22Rv1 (cell line): ENCODE measurements at regions not wholly inside any gene's neighbourhood (a gene's known extent, or its start where the extent isn't known, plus 50 kb on each side); places are given as distances from the start of the nearest gene placed in this dataset.

Experiments
- ZFX ChIP-seq: fragments of 450-650 bp; IDR thresholded peaks from 2 replicates; pipeline ENCODE4 v1.6.1; 2017; ENCODE audit warnings: antibody characterized with exemption, borderline replicate concordance
- TF ChIP-seq, protein P1 (sequence below): fragments of 450-650 bp; IDR thresholded peaks from 2 replicates; pipeline ENCODE4 v1.5.1; 2017; ENCODE audit warnings: mild to moderate bottlenecking

DNA sequence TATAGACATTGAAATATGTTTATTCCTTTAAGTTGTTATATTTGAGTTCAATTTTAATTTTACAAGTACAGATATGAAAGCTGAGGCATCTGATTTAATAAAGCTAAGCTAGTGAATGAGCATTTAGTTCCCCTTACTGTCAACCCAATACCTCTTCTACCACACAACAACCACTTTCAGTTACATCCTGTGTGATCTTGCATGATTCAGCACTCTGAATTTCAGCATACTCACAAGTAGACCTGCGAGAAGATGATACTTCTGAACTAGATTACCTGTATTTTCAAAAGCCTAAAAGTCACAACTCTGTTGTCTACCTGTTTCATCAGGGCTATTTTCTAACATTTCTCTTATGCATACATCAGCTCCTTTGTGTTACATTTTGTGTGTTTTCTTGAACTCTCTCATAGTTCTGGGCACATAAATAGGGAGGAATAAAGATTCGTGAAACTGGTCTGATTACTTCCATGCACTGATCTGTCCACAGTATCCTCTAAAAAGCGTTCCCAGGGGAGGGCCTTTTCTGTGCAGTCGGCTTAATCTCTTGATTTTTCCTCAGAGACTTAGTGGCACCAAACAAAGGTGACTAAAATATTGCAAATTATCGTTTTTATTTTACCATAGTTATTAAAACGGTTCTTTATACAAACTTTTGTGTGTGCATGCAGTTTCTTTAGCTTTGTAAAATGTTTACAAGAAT is 2025.5 kb upstream of the NUDT12 start:
- TF ChIP-seq, protein P1, sequence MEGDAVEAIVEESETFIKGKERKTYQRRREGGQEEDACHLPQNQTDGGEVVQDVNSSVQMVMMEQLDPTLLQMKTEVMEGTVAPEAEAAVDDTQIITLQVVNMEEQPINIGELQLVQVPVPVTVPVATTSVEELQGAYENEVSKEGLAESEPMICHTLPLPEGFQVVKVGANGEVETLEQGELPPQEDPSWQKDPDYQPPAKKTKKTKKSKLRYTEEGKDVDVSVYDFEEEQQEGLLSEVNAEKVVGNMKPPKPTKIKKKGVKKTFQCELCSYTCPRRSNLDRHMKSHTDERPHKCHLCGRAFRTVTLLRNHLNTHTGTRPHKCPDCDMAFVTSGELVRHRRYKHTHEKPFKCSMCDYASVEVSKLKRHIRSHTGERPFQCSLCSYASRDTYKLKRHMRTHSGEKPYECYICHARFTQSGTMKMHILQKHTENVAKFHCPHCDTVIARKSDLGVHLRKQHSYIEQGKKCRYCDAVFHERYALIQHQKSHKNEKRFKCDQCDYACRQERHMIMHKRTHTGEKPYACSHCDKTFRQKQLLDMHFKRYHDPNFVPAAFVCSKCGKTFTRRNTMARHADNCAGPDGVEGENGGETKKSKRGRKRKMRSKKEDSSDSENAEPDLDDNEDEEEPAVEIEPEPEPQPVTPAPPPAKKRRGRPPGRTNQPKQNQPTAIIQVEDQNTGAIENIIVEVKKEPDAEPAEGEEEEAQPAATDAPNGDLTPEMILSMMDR: no peak
- TF ChIP-seq ZFX: no peak
